Suprapubic skin (tissue), 4 donors: ENCODE measurements at regions not wholly inside any gene's neighbourhood (a gene's known extent, or its start where the extent isn't known, plus 50 kb on each side); places are given as distances from the start of the nearest gene placed in this dataset.

ENCODE experiments used
- CTCF ChIP-seq, 2 donors: fragments of 200-600 bp in 1 of 2; fragments of 450-650 bp in 1 of 2; sonication (generic) in 1 of 2; IDR thresholded peaks; one replicate each; pipeline ENCODE4 v1.5.1; 2016 to 2019; ENCODE audit warnings: antibody characterized with exemption in 2 of 2, mild to moderate bottlenecking in 1 of 2, moderate library complexity in 1 of 2
- EP300 ChIP-seq: sonication (generic); formaldehyde crosslinking; IDR thresholded peaks from one replicate; pipeline ENCODE4 v1.6.1; 2017; ENCODE audit warnings: antibody characterized with exemption
- POLR2A ChIP-seq, 2 donors: fragments of 450-650 bp; IDR thresholded peaks; one replicate each; pipeline ENCODE4 v1.6.1; 2017; ENCODE audit warnings: antibody characterized with exemption in 2 of 2, mild to moderate bottlenecking in 2 of 2, moderate library complexity in 2 of 2
- POLR2AphosphoS5 ChIP-seq, 3 donors: sonication (generic); formaldehyde crosslinking; IDR thresholded peaks; one replicate each; pipeline ENCODE4 v1.6.1; 2017; ENCODE audit warnings: antibody characterized with exemption in 3 of 3

GRCh38 chr7:9891056-9891455 lies 1082.6 kb upstream of the PHF14 start:
- TF ChIP-seq EP300 (no peak), CTCF (IDR thresholded peaks at IDR 0.05) (no peak), POLR2AphosphoS5 (IDR thresholded peaks at IDR 0.05) (no peak), POLR2A (IDR thresholded peaks at IDR 0.05) (no peak)
